ENCODE measurements at regions not wholly inside any gene's neighbourhood (a gene's known extent, or its start where the extent isn't known, plus 50 kb on each side); places are given as distances from the start of the nearest gene placed in this dataset.

GRCh38 chr18:44627280-44627679 lies 53.4 kb upstream of the SETBP1 start:
- TF ChIP-seq, protein P1, sequence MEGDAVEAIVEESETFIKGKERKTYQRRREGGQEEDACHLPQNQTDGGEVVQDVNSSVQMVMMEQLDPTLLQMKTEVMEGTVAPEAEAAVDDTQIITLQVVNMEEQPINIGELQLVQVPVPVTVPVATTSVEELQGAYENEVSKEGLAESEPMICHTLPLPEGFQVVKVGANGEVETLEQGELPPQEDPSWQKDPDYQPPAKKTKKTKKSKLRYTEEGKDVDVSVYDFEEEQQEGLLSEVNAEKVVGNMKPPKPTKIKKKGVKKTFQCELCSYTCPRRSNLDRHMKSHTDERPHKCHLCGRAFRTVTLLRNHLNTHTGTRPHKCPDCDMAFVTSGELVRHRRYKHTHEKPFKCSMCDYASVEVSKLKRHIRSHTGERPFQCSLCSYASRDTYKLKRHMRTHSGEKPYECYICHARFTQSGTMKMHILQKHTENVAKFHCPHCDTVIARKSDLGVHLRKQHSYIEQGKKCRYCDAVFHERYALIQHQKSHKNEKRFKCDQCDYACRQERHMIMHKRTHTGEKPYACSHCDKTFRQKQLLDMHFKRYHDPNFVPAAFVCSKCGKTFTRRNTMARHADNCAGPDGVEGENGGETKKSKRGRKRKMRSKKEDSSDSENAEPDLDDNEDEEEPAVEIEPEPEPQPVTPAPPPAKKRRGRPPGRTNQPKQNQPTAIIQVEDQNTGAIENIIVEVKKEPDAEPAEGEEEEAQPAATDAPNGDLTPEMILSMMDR (IDR thresholded peaks at IDR 0.05 in 2 of 3, conservative IDR thresholded peaks at IDR 0.05 in 1 of 3; ENCODE audit: borderline replicate concordance in 1 of 3, insufficient read depth in 1 of 3, low read depth in 2 of 3, low read length in 2 of 3), result no peak
- TF ChIP-seq, protein P2, sequence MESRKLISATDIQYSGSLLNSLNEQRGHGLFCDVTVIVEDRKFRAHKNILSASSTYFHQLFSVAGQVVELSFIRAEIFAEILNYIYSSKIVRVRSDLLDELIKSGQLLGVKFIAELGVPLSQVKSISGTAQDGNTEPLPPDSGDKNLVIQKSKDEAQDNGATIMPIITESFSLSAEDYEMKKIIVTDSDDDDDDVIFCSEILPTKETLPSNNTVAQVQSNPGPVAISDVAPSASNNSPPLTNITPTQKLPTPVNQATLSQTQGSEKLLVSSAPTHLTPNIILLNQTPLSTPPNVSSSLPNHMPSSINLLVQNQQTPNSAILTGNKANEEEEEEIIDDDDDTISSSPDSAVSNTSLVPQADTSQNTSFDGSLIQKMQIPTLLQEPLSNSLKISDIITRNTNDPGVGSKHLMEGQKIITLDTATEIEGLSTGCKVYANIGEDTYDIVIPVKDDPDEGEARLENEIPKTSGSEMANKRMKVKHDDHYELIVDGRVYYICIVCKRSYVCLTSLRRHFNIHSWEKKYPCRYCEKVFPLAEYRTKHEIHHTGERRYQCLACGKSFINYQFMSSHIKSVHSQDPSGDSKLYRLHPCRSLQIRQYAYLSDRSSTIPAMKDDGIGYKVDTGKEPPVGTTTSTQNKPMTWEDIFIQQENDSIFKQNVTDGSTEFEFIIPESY (IDR thresholded peaks at IDR 0.05; ENCODE audit: extremely low read depth, insufficient replicate concordance, low read length), result no peak
- TF ChIP-seq ZNF274 (IDR thresholded peaks at IDR 0.05; ENCODE audit: low read depth, low read length), result no peak
- TF ChIP-seq POLR2A (IDR thresholded peaks at IDR 0.05; ENCODE audit: borderline replicate concordance, extremely low read depth, insufficient read depth, insufficient read length), result no peak
- TF ChIP-seq EZH2phosphoT487 (IDR thresholded peaks at IDR 0.05; ENCODE audit: borderline replicate concordance), result no peak
- no peak for TF ChIP-seq RAD21 (IDR thresholded peaks at IDR 0.05; ENCODE audit: low read depth)
- no peak for TF ChIP-seq SP1 (IDR thresholded peaks at IDR 0.05; ENCODE audit: low read depth)
- TF ChIP-seq EZH2 (IDR thresholded peaks at IDR 0.05), result no peak
- no peak for TF ChIP-seq SRF (IDR thresholded peaks at IDR 0.05; ENCODE audit: low read depth)
- TF ChIP-seq, protein P3, sequence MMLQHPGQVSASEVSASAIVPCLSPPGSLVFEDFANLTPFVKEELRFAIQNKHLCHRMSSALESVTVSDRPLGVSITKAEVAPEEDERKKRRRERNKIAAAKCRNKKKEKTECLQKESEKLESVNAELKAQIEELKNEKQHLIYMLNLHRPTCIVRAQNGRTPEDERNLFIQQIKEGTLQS (IDR thresholded peaks at IDR 0.05), result no peak
- TF ChIP-seq JUND (IDR thresholded peaks at IDR 0.05), result no peak
- TF ChIP-seq ELF1 (IDR thresholded peaks at IDR 0.05; ENCODE audit: borderline replicate concordance, low read depth), result no peak
- TF ChIP-seq FOSL1 (IDR thresholded peaks at IDR 0.05; ENCODE audit: low read depth), result no peak

All from HCT116 (cell line).